ENCODE measurements at regions not wholly inside any gene's neighbourhood (a gene's known extent, or its start where the extent isn't known, plus 50 kb on each side); places are given as distances from the start of the nearest gene placed in this dataset.

DNA sequence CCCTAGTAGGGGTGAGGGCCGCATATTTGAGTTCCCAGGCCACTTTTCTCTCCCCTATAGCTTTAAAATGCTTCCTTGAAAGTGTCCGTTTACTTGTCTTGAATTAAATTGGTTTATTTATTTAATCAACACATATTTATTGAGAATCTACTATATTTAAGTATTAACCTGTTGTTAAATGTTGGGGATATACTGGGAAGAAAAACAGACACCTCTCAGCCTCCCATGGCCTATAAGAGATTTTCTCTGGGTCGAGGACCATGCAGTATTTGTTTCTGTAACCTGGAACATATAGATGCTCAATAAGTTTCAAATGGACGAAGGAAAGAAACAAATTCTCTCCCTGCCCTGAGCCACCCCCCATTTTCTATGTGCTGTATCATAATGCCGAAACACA lies 98.6 kb downstream of the INSIG2 start:
- Histone ChIP-seq H3K36me3 (ENCODE audit: control insufficient read depth in 1 of 2, insufficient read depth in 2 of 2, low read length in 2 of 2) (no peaks in the 10 kb centered on the region), H3K9ac (ENCODE audit: low read depth in 1 of 2, low read length in 2 of 2) (peak overlapping the region in 1 of 2 donors; percentile 70), H3K9me3 (ENCODE audit: control insufficient read depth in 1 of 2, low read length in 2 of 2) (no peaks in the 10 kb centered on the region), H3K27me3 (ENCODE audit: control insufficient read depth in 1 of 2, insufficient read depth in 2 of 2, low read length in 2 of 2) (no peaks in the 10 kb centered on the region), H3K4me1 (ENCODE audit: control insufficient read depth in 1 of 2, insufficient read depth in 2 of 2, low read length in 2 of 2) (peaks cover 4 to 6% of the 10 kb centered on the region in 2 donors), H3K27ac (ENCODE audit: low read depth, low read length) (no peak overlapping the region), H3K4me3 (ENCODE audit: low read depth in 1 of 2, low read length in 2 of 2) (peak overlapping the region in 1 of 2 donors; percentile 87)

DNA sequence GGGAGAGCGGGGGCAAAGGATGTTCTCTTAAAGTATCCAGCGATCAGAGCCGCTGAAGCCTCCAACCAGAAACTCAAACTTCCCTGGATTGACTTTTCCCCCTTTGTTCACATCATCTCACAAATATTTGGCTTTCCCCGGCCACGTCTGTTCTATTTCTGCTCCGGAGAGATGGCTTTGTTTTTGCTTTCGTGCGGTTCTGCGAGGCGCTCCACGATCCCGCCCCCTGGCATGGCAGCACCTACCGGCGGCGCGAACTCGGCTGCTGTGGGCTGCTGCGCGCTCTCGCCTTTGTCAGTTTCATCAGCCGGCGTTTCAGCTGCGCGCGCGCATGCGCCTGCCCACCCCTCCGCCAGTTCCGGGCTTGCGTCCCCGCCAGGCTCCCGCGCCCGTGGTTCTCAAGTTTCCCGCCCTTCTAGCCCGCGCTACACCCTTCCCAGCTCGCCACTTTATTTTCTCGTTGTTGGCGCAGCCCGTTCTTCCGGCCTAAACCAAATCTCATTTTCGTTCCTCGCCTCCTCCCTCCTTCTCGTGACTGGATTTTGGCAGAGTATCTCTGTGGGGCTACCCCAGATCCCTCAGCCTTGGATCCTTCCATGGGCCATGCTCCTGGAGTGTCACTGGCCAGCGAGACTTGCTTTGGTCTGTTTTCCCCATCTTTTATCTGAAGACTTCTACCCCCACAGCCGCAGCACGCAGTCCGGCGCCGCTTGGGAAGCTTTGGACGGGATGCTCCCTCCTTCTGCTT lies 98.0 kb downstream of the INSIG2 start:
- Histone ChIP-seq H3K4me3 (ENCODE audit: low read depth in 1 of 2, low read length in 2 of 2) (peak overlapping the region; percentile 85 to 87), H3K27me3 (ENCODE audit: control insufficient read depth in 1 of 2, insufficient read depth in 2 of 2, low read length in 2 of 2) (no peaks in the 10 kb centered on the region), H3K36me3 (ENCODE audit: control insufficient read depth in 1 of 2, insufficient read depth in 2 of 2, low read length in 2 of 2) (no peaks in the 10 kb centered on the region), H3K27ac (ENCODE audit: low read depth, low read length) (no peak overlapping the region), H3K9ac (ENCODE audit: low read depth in 1 of 2, low read length in 2 of 2) (peak overlapping the region; percentile 69 to 70), H3K4me1 (ENCODE audit: control insufficient read depth in 1 of 2, insufficient read depth in 2 of 2, low read length in 2 of 2) (peaks cover 4 to 6% of the 10 kb centered on the region in 2 donors), H3K9me3 (ENCODE audit: control insufficient read depth in 1 of 2, low read length in 2 of 2) (no peaks in the 10 kb centered on the region)

DNA sequence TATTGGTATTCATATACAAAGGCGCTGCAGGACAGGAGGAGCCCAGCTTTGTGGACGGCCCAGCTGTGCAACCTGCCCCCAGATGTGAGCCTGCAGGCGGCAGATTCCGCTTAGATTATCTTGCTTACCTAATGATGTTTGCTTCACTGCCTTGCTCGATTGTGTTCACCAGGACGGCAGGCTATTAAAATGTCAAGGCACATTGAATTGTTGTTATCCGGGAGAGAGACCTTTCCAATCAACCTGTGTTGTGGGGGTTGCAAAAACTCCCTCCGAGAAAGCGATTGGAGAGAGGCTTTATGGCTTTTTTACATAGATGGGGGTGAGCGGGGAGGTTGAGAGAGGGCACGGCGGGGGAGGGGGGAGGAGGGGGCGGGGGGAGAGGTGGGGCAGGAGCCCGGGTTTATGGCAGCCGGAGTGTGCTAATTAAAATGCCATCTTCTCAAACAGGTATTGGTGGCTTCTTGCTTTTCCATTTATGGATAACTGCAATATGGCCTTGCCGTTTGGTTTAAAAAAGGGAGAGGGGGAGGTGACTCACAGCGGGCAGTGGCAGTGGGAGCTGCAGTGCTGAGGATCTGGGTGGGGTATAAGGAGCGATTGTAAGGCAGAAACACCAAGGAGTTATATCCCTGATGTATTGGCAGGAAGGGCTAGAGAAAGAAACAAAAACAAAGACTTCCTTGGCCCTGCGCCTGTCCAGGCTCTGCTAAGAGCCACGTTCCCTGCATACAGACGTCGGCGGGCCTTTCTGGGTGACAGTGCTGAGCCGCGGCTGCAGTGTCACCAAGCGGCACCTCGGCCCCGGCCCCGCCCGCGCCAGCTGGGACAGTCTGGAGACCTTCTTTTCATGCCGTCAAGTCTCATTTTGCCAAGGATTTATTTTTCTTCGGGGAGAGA lies 97.2 kb downstream of the INSIG2 start:
- peak overlapping the region; percentile 69 to 70 for H3K9ac ChIP-seq (ENCODE audit: low read depth in 1 of 2, low read length in 2 of 2)
- H3K4me3 ChIP-seq (ENCODE audit: low read depth in 1 of 2, low read length in 2 of 2), result peak overlapping the region; percentile 85 to 87
- H3K27me3 ChIP-seq (ENCODE audit: control insufficient read depth in 1 of 2, insufficient read depth in 2 of 2, low read length in 2 of 2), result no peaks in the 10 kb centered on the region
- no peaks in the 10 kb centered on the region for H3K9me3 ChIP-seq (ENCODE audit: control insufficient read depth in 1 of 2, low read length in 2 of 2)
- no peak overlapping the region for H3K27ac ChIP-seq (ENCODE audit: low read depth, low read length)
- H3K36me3 ChIP-seq (ENCODE audit: control insufficient read depth in 1 of 2, insufficient read depth in 2 of 2, low read length in 2 of 2), result no peaks in the 10 kb centered on the region
- H3K4me1 ChIP-seq (ENCODE audit: control insufficient read depth in 1 of 2, insufficient read depth in 2 of 2, low read length in 2 of 2), result peaks cover 4 to 6% of the 10 kb centered on the region in 2 donors

DNA sequence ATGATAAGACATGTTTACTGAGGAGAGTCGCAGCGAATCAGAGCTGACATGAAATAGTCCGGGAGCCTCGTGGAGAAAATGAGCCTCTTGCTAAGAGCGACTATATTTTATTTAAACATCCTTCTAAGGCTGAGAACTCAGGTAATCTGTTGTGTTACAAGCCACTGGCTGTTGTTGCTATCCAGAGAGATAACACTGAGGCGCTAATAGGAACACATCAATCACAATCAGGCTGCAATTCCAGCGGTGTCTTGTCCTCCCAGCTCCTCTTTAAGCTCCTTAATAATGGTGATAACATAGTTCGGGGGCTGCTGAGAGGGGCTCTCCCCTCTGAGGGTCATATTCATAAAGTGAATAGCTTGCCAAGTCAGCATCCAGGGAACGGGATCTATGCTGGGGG lies 95.1 kb downstream of the INSIG2 start:
- no peak overlapping the region for H3K27ac ChIP-seq (ENCODE audit: low read depth, low read length)
- H3K4me3 ChIP-seq (ENCODE audit: low read depth in 1 of 2, low read length in 2 of 2), result no peak overlapping the region
- H3K9me3 ChIP-seq (ENCODE audit: control insufficient read depth in 1 of 2, low read length in 2 of 2), result no peaks in the 10 kb centered on the region

DNA sequence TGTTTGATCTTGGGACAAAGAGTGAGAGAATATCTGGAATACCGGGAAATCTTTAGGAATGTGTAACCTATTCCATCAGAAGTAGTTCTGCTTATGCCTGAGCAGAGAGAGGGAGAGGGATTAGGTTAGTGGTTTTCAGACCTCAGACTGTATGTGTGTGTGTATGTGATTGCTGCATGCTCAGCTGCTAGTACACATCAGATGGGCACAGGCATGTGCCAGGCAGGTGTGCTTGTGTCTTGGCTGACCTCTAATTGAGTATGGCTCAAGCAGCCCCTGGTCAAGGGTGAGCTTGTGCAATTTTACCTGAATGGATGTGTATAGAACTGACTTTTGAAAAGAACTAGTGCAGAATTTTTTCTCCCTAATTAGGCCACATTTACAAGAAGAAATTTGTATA lies 91.2 kb downstream of the INSIG2 start:
- no peaks in the 10 kb centered on the region for H3K27me3 ChIP-seq (ENCODE audit: control insufficient read depth in 1 of 2, insufficient read depth in 2 of 2, low read length in 2 of 2)
- no peak overlapping the region for H3K4me3 ChIP-seq (ENCODE audit: low read depth in 1 of 2, low read length in 2 of 2)
- H3K27ac ChIP-seq (ENCODE audit: low read depth, low read length), result no peak overlapping the region
- no peaks in the 10 kb centered on the region for H3K9me3 ChIP-seq (ENCODE audit: control insufficient read depth in 1 of 2, low read length in 2 of 2)
- H3K4me1 ChIP-seq (ENCODE audit: control insufficient read depth in 1 of 2, insufficient read depth in 2 of 2, low read length in 2 of 2), result peaks cover 0 to 6% of the 10 kb centered on the region in 2 donors
- H3K9ac ChIP-seq (ENCODE audit: low read depth in 1 of 2, low read length in 2 of 2), result no peak overlapping the region
- no peaks in the 10 kb centered on the region for H3K36me3 ChIP-seq (ENCODE audit: control insufficient read depth in 1 of 2, insufficient read depth in 2 of 2, low read length in 2 of 2)

More for the DNA sequence above, 95.1 kb downstream of the INSIG2 start:
- Histone ChIP-seq H3K9ac (ENCODE audit: low read depth in 1 of 2, low read length in 2 of 2) (no peak overlapping the region), H3K4me1 (ENCODE audit: control insufficient read depth in 1 of 2, insufficient read depth in 2 of 2, low read length in 2 of 2) (peaks cover 4 to 6% of the 10 kb centered on the region in 2 donors), H3K27me3 (ENCODE audit: control insufficient read depth in 1 of 2, insufficient read depth in 2 of 2, low read length in 2 of 2) (no peaks in the 10 kb centered on the region), H3K36me3 (ENCODE audit: control insufficient read depth in 1 of 2, insufficient read depth in 2 of 2, low read length in 2 of 2) (no peaks in the 10 kb centered on the region)

DNA sequence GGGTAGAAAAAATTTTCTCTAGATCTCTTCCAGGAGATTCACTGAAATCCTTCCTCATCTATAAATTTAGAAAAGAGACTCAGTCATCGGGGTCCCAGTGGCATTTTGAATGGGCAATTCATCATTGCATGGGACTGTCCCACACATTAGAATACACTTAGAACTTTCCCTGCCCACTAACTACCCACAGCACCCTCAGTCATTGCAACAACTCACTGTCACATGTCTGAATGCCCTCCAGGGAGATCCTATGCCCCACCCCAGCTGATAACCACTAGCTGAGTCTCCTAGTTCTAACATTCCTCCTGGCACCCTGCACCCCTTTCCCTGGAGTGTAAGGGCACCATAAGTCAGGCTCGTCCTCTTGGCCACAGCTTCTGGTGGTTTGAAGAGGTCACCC lies 89.6 kb downstream of the INSIG2 start:
- Histone ChIP-seq H3K4me1 (ENCODE audit: control insufficient read depth in 1 of 2, insufficient read depth in 2 of 2, low read length in 2 of 2) (peaks cover 0 to 6% of the 10 kb centered on the region in 2 donors), H3K9me3 (ENCODE audit: control insufficient read depth in 1 of 2, low read length in 2 of 2) (no peaks in the 10 kb centered on the region), H3K36me3 (ENCODE audit: control insufficient read depth in 1 of 2, insufficient read depth in 2 of 2, low read length in 2 of 2) (no peaks in the 10 kb centered on the region), H3K27ac (ENCODE audit: low read depth, low read length) (no peak overlapping the region), H3K27me3 (ENCODE audit: control insufficient read depth in 1 of 2, insufficient read depth in 2 of 2, low read length in 2 of 2) (no peaks in the 10 kb centered on the region), H3K4me3 (ENCODE audit: low read depth in 1 of 2, low read length in 2 of 2) (no peak overlapping the region), H3K9ac (ENCODE audit: low read depth in 1 of 2, low read length in 2 of 2) (no peak overlapping the region)

DNA sequence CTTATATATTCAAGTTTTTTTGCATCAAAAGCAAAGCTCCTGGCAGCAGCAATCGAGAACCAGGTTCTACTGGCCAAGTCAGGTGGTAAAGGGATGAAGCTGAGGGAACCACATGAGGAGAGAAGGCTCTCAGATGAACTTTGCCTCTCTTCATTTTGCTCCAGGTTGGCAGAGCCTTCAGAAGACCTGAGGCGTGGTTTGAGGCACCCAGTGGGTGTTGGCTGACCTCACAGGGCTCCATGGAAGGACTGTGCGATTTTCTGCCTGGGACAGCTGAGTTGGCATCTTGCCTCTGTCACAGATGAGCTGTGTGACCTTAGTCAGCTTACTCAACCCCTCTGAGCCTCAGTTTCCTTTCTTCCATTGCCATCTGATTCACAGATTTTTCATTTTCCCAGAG lies 89.0 kb downstream of the INSIG2 start:
- H3K9ac ChIP-seq (ENCODE audit: low read depth in 1 of 2, low read length in 2 of 2), result no peak overlapping the region
- no peaks in the 10 kb centered on the region for H3K27me3 ChIP-seq (ENCODE audit: control insufficient read depth in 1 of 2, insufficient read depth in 2 of 2, low read length in 2 of 2)
- H3K4me1 ChIP-seq (ENCODE audit: control insufficient read depth in 1 of 2, insufficient read depth in 2 of 2, low read length in 2 of 2), result peaks cover 0 to 6% of the 10 kb centered on the region in 2 donors
- H3K4me3 ChIP-seq (ENCODE audit: low read depth in 1 of 2, low read length in 2 of 2), result no peak overlapping the region
- H3K9me3 ChIP-seq (ENCODE audit: control insufficient read depth in 1 of 2, low read length in 2 of 2), result no peaks in the 10 kb centered on the region
- no peaks in the 10 kb centered on the region for H3K36me3 ChIP-seq (ENCODE audit: control insufficient read depth in 1 of 2, insufficient read depth in 2 of 2, low read length in 2 of 2)
- H3K27ac ChIP-seq (ENCODE audit: low read depth, low read length), result no peak overlapping the region

DNA sequence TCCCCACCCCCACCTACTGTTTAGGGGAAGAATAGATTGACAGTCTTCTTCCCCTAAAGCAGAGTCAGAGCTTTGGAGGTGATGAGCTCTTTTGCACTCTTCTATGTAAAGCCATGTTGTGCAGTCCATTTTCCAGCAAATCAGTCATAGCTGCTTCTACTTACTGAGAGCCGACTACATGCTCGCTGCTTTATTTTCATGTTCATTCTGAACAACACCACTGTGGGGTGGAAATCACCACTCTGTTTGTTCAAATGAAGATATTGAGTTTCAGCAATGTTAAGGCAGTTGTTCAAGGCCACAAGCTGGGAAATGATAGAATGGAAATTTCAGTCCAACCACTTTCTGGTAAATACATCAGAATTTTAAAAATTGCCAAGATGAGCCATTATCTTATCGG lies 88.3 kb downstream of the INSIG2 start:
- Histone ChIP-seq H3K4me1 (ENCODE audit: control insufficient read depth in 1 of 2, insufficient read depth in 2 of 2, low read length in 2 of 2) (peaks cover 0 to 6% of the 10 kb centered on the region in 2 donors), H3K27ac (ENCODE audit: low read depth, low read length) (no peak overlapping the region), H3K4me3 (ENCODE audit: low read depth in 1 of 2, low read length in 2 of 2) (no peak overlapping the region), H3K27me3 (ENCODE audit: control insufficient read depth in 1 of 2, insufficient read depth in 2 of 2, low read length in 2 of 2) (no peaks in the 10 kb centered on the region), H3K36me3 (ENCODE audit: control insufficient read depth in 1 of 2, insufficient read depth in 2 of 2, low read length in 2 of 2) (no peaks in the 10 kb centered on the region), H3K9ac (ENCODE audit: low read depth in 1 of 2, low read length in 2 of 2) (no peak overlapping the region), H3K9me3 (ENCODE audit: control insufficient read depth in 1 of 2, low read length in 2 of 2) (no peaks in the 10 kb centered on the region)

DNA sequence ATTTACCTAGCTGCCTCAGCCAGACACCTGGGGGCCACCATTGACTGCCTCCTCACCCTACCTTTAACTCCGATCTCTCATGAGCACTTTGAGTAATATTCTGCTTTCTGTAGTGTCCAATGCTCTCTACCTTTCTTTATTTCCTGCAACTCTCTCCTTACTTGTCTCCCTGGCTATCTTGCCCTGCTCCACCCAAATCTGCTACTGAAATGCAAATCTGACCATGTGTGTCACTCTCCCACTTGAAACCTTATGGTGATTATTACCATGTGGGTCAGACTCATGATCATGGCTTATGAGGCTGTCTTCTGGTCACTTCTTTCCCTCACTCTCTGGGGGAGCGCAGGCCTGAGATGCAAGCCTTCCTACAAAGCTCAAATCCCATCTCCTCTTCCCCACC lies 83.3 kb downstream of the INSIG2 start:
- no peak overlapping the region for H3K4me3 ChIP-seq (ENCODE audit: low read depth in 1 of 2, low read length in 2 of 2)
- no peaks in the 10 kb centered on the region for H3K36me3 ChIP-seq (ENCODE audit: control insufficient read depth in 1 of 2, insufficient read depth in 2 of 2, low read length in 2 of 2)
- no peak overlapping the region for H3K27ac ChIP-seq (ENCODE audit: low read depth, low read length)
- H3K9ac ChIP-seq (ENCODE audit: low read depth in 1 of 2, low read length in 2 of 2), result no peak overlapping the region
- no peaks in the 10 kb centered on the region for H3K4me1 ChIP-seq (ENCODE audit: control insufficient read depth in 1 of 2, insufficient read depth in 2 of 2, low read length in 2 of 2)
- no peaks in the 10 kb centered on the region for H3K9me3 ChIP-seq (ENCODE audit: control insufficient read depth in 1 of 2, low read length in 2 of 2)
- H3K27me3 ChIP-seq (ENCODE audit: control insufficient read depth in 1 of 2, insufficient read depth in 2 of 2, low read length in 2 of 2), result no peaks in the 10 kb centered on the region

DNA sequence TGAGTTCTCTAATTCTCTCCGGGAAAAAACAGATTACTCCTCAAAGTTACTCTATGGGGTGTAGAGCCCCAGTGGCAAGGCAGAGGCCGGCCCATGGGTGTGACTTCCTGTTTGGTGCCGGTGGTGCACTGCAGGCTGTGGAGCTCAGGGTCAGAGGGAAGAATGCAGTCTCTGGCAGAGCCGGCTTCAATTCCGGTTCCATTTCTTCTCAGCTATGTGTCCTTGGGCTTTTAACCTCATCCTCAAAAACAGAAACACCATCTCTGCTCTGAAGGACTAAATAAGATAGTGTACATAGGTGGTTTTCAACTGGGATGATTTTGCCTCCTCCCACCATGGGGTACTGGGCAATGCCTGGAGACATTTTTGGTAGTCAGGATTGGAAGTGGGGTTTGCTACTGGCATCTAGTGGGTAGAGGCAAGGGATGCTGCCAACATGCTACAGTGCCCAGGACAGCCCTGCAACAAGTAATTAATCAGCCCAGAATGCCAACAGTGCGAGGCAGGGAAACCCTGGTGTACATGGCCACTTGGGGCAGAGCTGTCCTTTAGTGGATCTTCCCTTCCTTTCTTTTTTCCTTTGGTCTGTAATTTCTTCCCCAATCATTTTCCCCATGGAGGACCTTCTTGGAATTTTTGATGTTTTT lies 81.2 kb downstream of the INSIG2 start:
- Histone ChIP-seq H3K4me3 (ENCODE audit: low read depth in 1 of 2, low read length in 2 of 2) (no peak overlapping the region), H3K27ac (ENCODE audit: low read depth, low read length) (no peak overlapping the region), H3K27me3 (ENCODE audit: control insufficient read depth in 1 of 2, insufficient read depth in 2 of 2, low read length in 2 of 2) (no peaks in the 10 kb centered on the region), H3K9me3 (ENCODE audit: control insufficient read depth in 1 of 2, low read length in 2 of 2) (no peaks in the 10 kb centered on the region), H3K4me1 (ENCODE audit: control insufficient read depth in 1 of 2, insufficient read depth in 2 of 2, low read length in 2 of 2) (no peaks in the 10 kb centered on the region), H3K9ac (ENCODE audit: low read depth in 1 of 2, low read length in 2 of 2) (no peak overlapping the region), H3K36me3 (ENCODE audit: control insufficient read depth in 1 of 2, insufficient read depth in 2 of 2, low read length in 2 of 2) (no peaks in the 10 kb centered on the region)
